H1 (cell line): ENCODE measurements at regions not wholly inside any gene's neighbourhood (a gene's known extent, or its start where the extent isn't known, plus 50 kb on each side); places are given as distances from the start of the nearest gene placed in this dataset.

Experiments
- CTCF ChIA-PET: fragments of 300-600 bp; sonication (Branson Sonifier 250); formaldehyde crosslinking; loops from one replicate; lab custom pipeline; 2021; ENCODE audit not compliant: partially characterized antibody; lab: Charles Lee
- POLR2A ChIA-PET: fragments of 300-600 bp; sonication (Branson Sonifier 250); formaldehyde crosslinking; loops from one replicate; lab custom pipeline; 2021; ENCODE audit warnings: inconsistent platforms; ENCODE audit not compliant: partially characterized antibody; lab: Charles Lee
- DNase-seq, 2 experiments: peaks; one replicate each; pipeline versions ENCODE4 v3.0.0 to v3.0.0-alpha.2; 2010 to 2022; ENCODE audit warnings: low spot score in 2 of 2, low read depth in 1 of 2, mixed read lengths in 1 of 2
- FAIRE-seq: peaks from 2 replicates; lab custom pipeline; 2011; peaks lifted over from hg19 to GRCh38; lab: Jason Lieb, UNC
- H2AFZ ChIP-seq: 2 replicates; pipeline ENCODE4 v1.8.1; 2012; ENCODE audit warnings: low read length, inconsistent platforms
- H2AK5ac ChIP-seq: 2 replicates; pipeline ENCODE4 v1.6.1; 2013; ENCODE audit warnings: low read depth, low read length
- H2BK120ac ChIP-seq: replicated peaks from 2 replicates; pipeline ENCODE3; 2013; ENCODE audit warnings: low read depth, low read length, inconsistent platforms
- H2BK12ac ChIP-seq: 2 replicates; pipeline ENCODE4 v1.6.1; 2013; ENCODE audit warnings: low read depth, low read length
- H2BK15ac ChIP-seq: 2 replicates; pipeline ENCODE4 v1.6.1; 2013; ENCODE audit warnings: low read length
- H2BK20ac ChIP-seq: 2 replicates; pipeline ENCODE4 v1.6.1; 2013; ENCODE audit warnings: low read length
- H2BK5ac ChIP-seq: 2 replicates; pipeline ENCODE4 v1.6.1; 2013; ENCODE audit warnings: low read depth, low read length
- H3K14ac ChIP-seq: 2 replicates; pipeline ENCODE4 v1.6.1; 2013; ENCODE audit warnings: inconsistent platforms; ENCODE audit not compliant: insufficient read length
- H3K18ac ChIP-seq: 2 replicates; pipeline ENCODE4 v1.6.1; 2013; ENCODE audit warnings: low read length; ENCODE audit errors: extremely low read depth
- H3K23ac ChIP-seq: 2 replicates; pipeline ENCODE4 v1.6.1; 2013; ENCODE audit warnings: inconsistent platforms; ENCODE audit not compliant: insufficient read length
- H3K23me2 ChIP-seq: 2 replicates; pipeline ENCODE4 v1.6.1; 2013; ENCODE audit warnings: low read depth, low read length
- H3K27ac ChIP-seq: 2 replicates; pipeline ENCODE4 v1.6.1; 2011; ENCODE audit warnings: low read depth, low read length, inconsistent platforms
- H3K27me3 ChIP-seq, 4 experiments: replicated peaks in 1 of 4; 1 replicate in 1 of 4; 2 replicates in 3 of 4; pipeline versions ENCODE4 v1.6.1 to v1.8.1; 2011 to 2013; ENCODE audit warnings: low read length in 3 of 4, mild to moderate bottlenecking in 3 of 4, inconsistent platforms in 2 of 4, mixed read lengths in 2 of 4, moderate library complexity in 1 of 4; ENCODE audit not compliant: control insufficient read depth in 3 of 4, insufficient read depth in 3 of 4; ENCODE audit errors: extremely low read depth in 1 of 4
- H3K36me3 ChIP-seq, 4 experiments: 2 replicates each; pipeline versions ENCODE4 v1.6.1 to v1.8.1; 2011 to 2013; ENCODE audit warnings: mild to moderate bottlenecking in 4 of 4, low read length in 3 of 4, moderate library complexity in 2 of 4, control low read depth in 1 of 4, inconsistent platforms in 1 of 4; ENCODE audit not compliant: insufficient read depth in 4 of 4, control insufficient read depth in 2 of 4
- H3K4ac ChIP-seq: replicated peaks from 2 replicates; pipeline ENCODE3; 2013; ENCODE audit warnings: low read length, low read depth, mixed read lengths, inconsistent platforms; ENCODE audit not compliant: insufficient read length
- H3K4me1 ChIP-seq, 4 experiments: replicated peaks in 1 of 4; 1 replicate in 1 of 4; 2 replicates in 3 of 4; pipeline versions ENCODE4 v1.6.1 to v1.8.1; 2011 to 2013; ENCODE audit warnings: low read length in 3 of 4, inconsistent platforms in 2 of 4, mixed read lengths in 1 of 4; ENCODE audit not compliant: insufficient read depth in 4 of 4, control insufficient read depth in 3 of 4
- H3K4me2 ChIP-seq, 2 experiments: 2 replicates each; pipeline versions ENCODE4 v1.6.1 to v1.8.1; 2011 to 2013; ENCODE audit warnings: low read depth in 2 of 2, low read length in 2 of 2, control low read depth in 1 of 2, inconsistent platforms in 1 of 2, mild to moderate bottlenecking in 1 of 2; ENCODE audit not compliant: insufficient read depth in 1 of 2
- H3K4me3 ChIP-seq, 4 experiments: fragments of 200-600, 300-600 bp in 1 of 4; sonication (generic), shearing (Covaris generic), sonication (Bioruptor Twin) in 1 of 4; 2 replicates each; pipeline versions ENCODE4 v1.5.1 to v1.8.1; 2011 to 2016; ENCODE audit warnings: low read length in 4 of 4, low read depth in 3 of 4, control low read depth in 2 of 4, inconsistent platforms in 2 of 4, mild to moderate bottlenecking in 2 of 4, mixed read lengths in 1 of 4, moderate library complexity in 1 of 4; ENCODE audit not compliant: insufficient read depth in 2 of 4; ENCODE audit errors: extremely low read depth in 1 of 4
- H3K56ac ChIP-seq: replicated peaks from 2 replicates; pipeline ENCODE3; 2013; ENCODE audit warnings: low read depth, mild to moderate bottlenecking, mixed read lengths, low read length, inconsistent platforms; ENCODE audit not compliant: insufficient read length
- H3K79me1 ChIP-seq: 2 replicates; pipeline ENCODE4 v1.6.1; 2013; ENCODE audit warnings: low read depth, low read length, control low read depth
- H3K79me2 ChIP-seq, 2 experiments: 2 replicates each; pipeline versions ENCODE4 v1.6.1 to v1.8.1; 2012 to 2013; ENCODE audit warnings: low read length in 2 of 2, mild to moderate bottlenecking in 2 of 2, inconsistent platforms in 1 of 2; ENCODE audit not compliant: insufficient read depth in 2 of 2, control insufficient read depth in 1 of 2
- H3K9ac ChIP-seq, 4 experiments: replicated peaks in 1 of 4; 1 replicate in 1 of 4; 2 replicates in 3 of 4; pipeline versions ENCODE4 v1.6.1 to v1.8.1; 2011 to 2013; ENCODE audit warnings: low read depth in 3 of 4, low read length in 3 of 4, control low read depth in 2 of 4, mild to moderate bottlenecking in 2 of 4, moderate library complexity in 2 of 4, inconsistent platforms in 1 of 4; ENCODE audit errors: extremely low read depth in 1 of 4
- H3K9me3 ChIP-seq, 2 experiments: 2 replicates each; pipeline versions ENCODE4 v1.6.1 to v1.8.1; 2012 to 2013; ENCODE audit warnings: mild to moderate bottlenecking in 2 of 2, moderate library complexity in 2 of 2, control low read depth in 1 of 2, inconsistent platforms in 1 of 2, low read depth in 1 of 2, low read length in 1 of 2, mixed read lengths in 1 of 2; ENCODE audit not compliant: insufficient read depth in 2 of 2
- H4K20me1 ChIP-seq, 2 experiments: replicated peaks in 1 of 2; 2 replicates each; pipeline versions ENCODE3 to v1.8.1; 2011 to 2013; ENCODE audit warnings: inconsistent platforms in 2 of 2, low read length in 2 of 2, mild to moderate bottlenecking in 1 of 2; ENCODE audit not compliant: insufficient read depth in 2 of 2, control insufficient read depth in 1 of 2
- H4K5ac ChIP-seq: 2 replicates; pipeline ENCODE4 v1.6.1; 2013; ENCODE audit warnings: low read length, low read depth, mixed read lengths, inconsistent platforms; ENCODE audit not compliant: insufficient read length
- H4K8ac ChIP-seq: 2 replicates; pipeline ENCODE4 v1.8.0; 2013; ENCODE audit warnings: mild to moderate bottlenecking, moderate library complexity, low read length, inconsistent platforms; ENCODE audit not compliant: insufficient read depth; ENCODE audit errors: extremely low read depth
- H4K91ac ChIP-seq: replicated peaks from 2 replicates; pipeline ENCODE3; 2013; ENCODE audit warnings: low read length, mixed read lengths, inconsistent platforms; ENCODE audit not compliant: insufficient read length
- EZH2 ChIP-seq: fragments of 200-600 bp; sonication (generic); IDR thresholded peaks from 2 replicates; pipeline ENCODE4 v1.7.1; 2012; ENCODE audit warnings: low read depth, mild to moderate bottlenecking, moderate library complexity, low read length, inconsistent platforms; ENCODE audit not compliant: severe bottlenecking
- WGBS, 2 experiments: shearing (Covaris generic) in 1 of 2; methylation state at CpG; one replicate each; pipeline versions ENCODE4 v1.1.6 to v1.1.7; 2013 to 2015; ENCODE audit warnings: low lambda C conversion rate in 2 of 2, mixed read lengths in 2 of 2, inconsistent platforms in 1 of 2, low coverage in 1 of 2, missing lambda C conversion rate in 1 of 2; ENCODE audit not compliant: insufficient replicate concordance in 2 of 2, insufficient coverage in 1 of 2, insufficient read length in 1 of 2; ENCODE audit errors: extremely low coverage in 1 of 2, missing lambda C conversion rate in 1 of 2; 5-methylcytosine and 5-hydroxymethylcytosine counted together
- TF ChIP-seq, protein P1 (sequence below): IDR thresholded peaks from 2 replicates; pipeline ENCODE4 v1.6.1; 2012; ENCODE audit warnings: inconsistent platforms
- TF ChIP-seq, protein P2 (sequence below): IDR thresholded peaks from 2 replicates; pipeline ENCODE4 v1.6.1; 2011; ENCODE audit warnings: low read depth, mild to moderate bottlenecking, low read length; ENCODE audit not compliant: insufficient read depth

DNA sequence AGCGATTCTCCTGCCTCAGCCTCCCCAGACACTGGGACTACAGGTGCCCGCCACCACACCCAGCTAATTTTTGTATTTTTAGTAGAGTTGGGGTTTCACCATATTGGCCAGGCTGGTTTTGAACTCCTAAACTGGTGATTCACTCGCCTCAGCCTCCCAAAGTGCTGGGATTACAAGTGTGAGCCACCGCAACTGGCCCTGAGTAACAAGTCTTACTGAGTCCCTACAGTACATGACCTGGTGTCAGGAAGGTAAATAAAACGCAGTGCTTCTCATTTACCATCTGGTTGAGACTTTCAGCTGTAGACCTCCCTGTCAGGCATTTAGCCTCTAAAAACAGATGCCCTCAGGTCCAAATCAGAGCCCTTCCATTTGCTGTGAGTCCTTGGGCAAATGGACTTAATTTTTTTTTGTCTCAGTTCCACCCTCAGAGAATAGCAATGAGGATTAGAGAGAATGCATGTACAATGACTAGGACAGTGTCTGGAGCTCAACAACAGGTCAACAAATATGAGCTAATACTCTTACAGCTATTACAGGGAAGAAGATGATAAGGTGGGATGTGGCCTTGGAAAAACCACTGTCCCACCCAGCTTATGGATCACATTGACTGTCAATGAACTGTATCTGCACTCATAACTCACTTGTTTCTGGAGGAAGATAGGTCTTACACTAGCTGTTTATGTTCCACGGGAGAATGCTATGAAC, 70.5 kb downstream of the PHLDA1 start:
- H2BK12ac ChIP-seq = peak overlapping the region; percentile 65
- H3K14ac ChIP-seq = no peak overlapping the region
- no peak overlapping the region for H2AK5ac ChIP-seq
- peak overlapping the region; percentile 59 for H4K91ac ChIP-seq
- no peaks in the 10 kb centered on the region for H3K79me2 ChIP-seq
- no peaks in the 10 kb centered on the region for H3K9me3 ChIP-seq
- H3K9ac ChIP-seq = no peak overlapping the region
- H3K27me3 ChIP-seq = no peaks in the 10 kb centered on the region
- 0 out of 2 replicates have a peak overlapping the region, but pooled peaks have one; percentile 16 for H2BK20ac ChIP-seq
- H3K23me2 ChIP-seq = 0 out of 2 replicates have a peak, but pooled peaks cover 2% of the 10 kb centered on the region
- CTCF ChIA-PET = interaction anchor here (0.7 to 2.0 kb wide), 4 partner anchors 13 to 433 kb away, joined by 3 to 6 read pairs (median 4); no protein-coding TSS in a partner anchor
- TF ChIP-seq EZH2 = no peak
- TF ChIP-seq, protein P1, sequence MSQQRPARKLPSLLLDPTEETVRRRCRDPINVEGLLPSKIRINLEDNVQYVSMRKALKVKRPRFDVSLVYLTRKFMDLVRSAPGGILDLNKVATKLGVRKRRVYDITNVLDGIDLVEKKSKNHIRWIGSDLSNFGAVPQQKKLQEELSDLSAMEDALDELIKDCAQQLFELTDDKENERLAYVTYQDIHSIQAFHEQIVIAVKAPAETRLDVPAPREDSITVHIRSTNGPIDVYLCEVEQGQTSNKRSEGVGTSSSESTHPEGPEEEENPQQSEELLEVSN = no peak
- TF ChIP-seq, protein P2, sequence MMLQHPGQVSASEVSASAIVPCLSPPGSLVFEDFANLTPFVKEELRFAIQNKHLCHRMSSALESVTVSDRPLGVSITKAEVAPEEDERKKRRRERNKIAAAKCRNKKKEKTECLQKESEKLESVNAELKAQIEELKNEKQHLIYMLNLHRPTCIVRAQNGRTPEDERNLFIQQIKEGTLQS = no peak
- TF ChIP-seq, all 59 proteins: peak for 0
- peak overlapping the region; percentile 25; the same call in 1 of the 2 replicates for H2BK5ac ChIP-seq
- DNase-seq (no peak), FAIRE-seq (no peak)
- H4K20me1 ChIP-seq = no peaks in the 10 kb centered on the region
- H3K56ac ChIP-seq = no peak overlapping the region
- POLR2A ChIA-PET = interaction anchor here (0.6 to 3.0 kb wide), 4 partner anchors 9 to 71 kb away, joined by 3 to 16 read pairs (median 8); partner anchors contain the start of gene PHLDA1
- peak overlapping the region; percentile 12 for H2BK120ac ChIP-seq
- H3K23ac ChIP-seq = no peak overlapping the region
- 95% methylated on average over 5 of the region's 6 CpGs; no CpG with 5 or more reads in 1 of the 2 experiments for WGBS, 2 experiments
- no peak overlapping the region for H2AFZ ChIP-seq
- no peak overlapping the region for H3K18ac ChIP-seq
- H3K36me3 ChIP-seq = no peaks in the 10 kb centered on the region
- H4K8ac ChIP-seq = no peak overlapping the region
- H2BK15ac ChIP-seq = no peak overlapping the region
- H3K4me1 ChIP-seq = peaks cover 0 to 14% (median 5%) of the 10 kb centered on the region in 4 experiments; a peak in 5 of 7 replicates
- no peak overlapping the region for H3K4ac ChIP-seq
- no peak overlapping the region for H3K4me3 ChIP-seq
- H3K27ac ChIP-seq = no peak overlapping the region
- no peaks in the 10 kb centered on the region for H3K79me1 ChIP-seq
- H4K5ac ChIP-seq = no peak overlapping the region
- no peak overlapping the region for H3K4me2 ChIP-seq
